HepG2 (cell line): ENCODE measurements at regions not wholly inside any gene's neighbourhood (a gene's known extent, or its start where the extent isn't known, plus 50 kb on each side); places are given as distances from the start of the nearest gene placed in this dataset.

ENCODE experiments used
- ATAC-seq: fragments of 200-7000 bp; cut with Tn5 transposase; 3 replicates; pipeline ENCODE4 v1.9.1; 2020; ENCODE audit warnings: mild to moderate bottlenecking, moderate library complexity
- BruUV-seq: library from RNA; stranded (reverse); fragments of 400-500 nt; replicated peaks from 2 replicates; lab custom pipeline; 2021; lab: Mats Ljungman, UMichigan
- CTCF ChIA-PET: fragments of 300-600 bp; formaldehyde crosslinking; extraction: SDS; loops from one replicate; lab custom pipeline; 2021; ENCODE audit warnings: low total read pairs, inconsistent platforms, low intra/inter-chr PET ratio; lab: Yijun Ruan, JAX
- POLR2A ChIA-PET: fragments of 350-600 bp; sonication (Branson Sonifier 250); formaldehyde crosslinking; loops from one replicate; lab custom pipeline; 2020; ENCODE audit warnings: antibody characterized with exemption, inconsistent platforms; lab: Yijun Ruan, JAX
- DNase-seq: peaks from one replicate; pipeline ENCODE4 v3.0.0-alpha.2; 2015; ENCODE audit warnings: low spot score
- FAIRE-seq: peaks from 3 replicates; lab custom pipeline; 2011; peaks lifted over from hg19 to GRCh38; lab: Jason Lieb, UNC
- H2AFZ ChIP-seq: one replicate; pipeline ENCODE4 v1.6.1; 2011; ENCODE audit warnings: low read length, inconsistent platforms
- H3K27ac ChIP-seq: fragments of 300-600 bp; 3 replicates; pipeline ENCODE4 v1.8.0; 2011; ENCODE audit warnings: mixed run types, mild to moderate bottlenecking, mixed read lengths, low read length, inconsistent platforms; ENCODE audit not compliant: insufficient read depth; ENCODE audit errors: extremely low read length
- H3K27me3 ChIP-seq, 2 experiments: fragments of 200-600 bp in 1 of 2; 2 replicates in 1 of 2; 3 replicates in 1 of 2; pipeline versions ENCODE4 v1.6.0 to v1.8.0; 2011; ENCODE audit warnings: low read length in 2 of 2, mild to moderate bottlenecking in 2 of 2, moderate library complexity in 2 of 2, inconsistent platforms in 1 of 2; ENCODE audit not compliant: insufficient read depth in 2 of 2, control insufficient read depth in 1 of 2
- H3K36me3 ChIP-seq, 2 experiments: fragments of 200-600 bp in 1 of 2; replicated peaks in 1 of 2; 2 replicates in 1 of 2; 3 replicates in 1 of 2; pipeline versions ENCODE4 v1.5.1 to v1.8.0; 2011; ENCODE audit warnings: low read length in 2 of 2, inconsistent platforms in 1 of 2; ENCODE audit not compliant: insufficient read depth in 2 of 2, control insufficient read depth in 1 of 2
- H3K4me1 ChIP-seq: 2 replicates; pipeline ENCODE4 v1.5.1; 2012; ENCODE audit warnings: low read length, inconsistent platforms; ENCODE audit not compliant: insufficient read depth
- H3K4me2 ChIP-seq: 2 replicates; pipeline ENCODE4 v1.6.0; 2011; ENCODE audit warnings: low read depth, low read length, inconsistent platforms
- H3K4me3 ChIP-seq, 3 experiments: fragments of 200-600 bp in 1 of 3; sonication (generic), shearing (Covaris generic) in 1 of 3; replicated peaks in 1 of 3; 2 replicates each; pipeline ENCODE4 v1.5.1; 2011 to 2016; ENCODE audit warnings: low read length in 3 of 3, inconsistent platforms in 2 of 3, low read depth in 2 of 3, mild to moderate bottlenecking in 2 of 3, control low read depth in 1 of 3, mixed read lengths in 1 of 3; ENCODE audit not compliant: insufficient read depth in 1 of 3
- H3K79me2 ChIP-seq: one replicate; pipeline ENCODE4 v1.6.1; 2011; ENCODE audit warnings: low read length, inconsistent platforms; ENCODE audit not compliant: insufficient read depth
- H3K9ac ChIP-seq: 2 replicates; pipeline ENCODE4 v1.6.0; 2011; ENCODE audit warnings: mild to moderate bottlenecking, low read depth, low read length, inconsistent platforms; ENCODE audit not compliant: insufficient read depth
- H3K9me3 ChIP-seq: 2 replicates; pipeline ENCODE4 v1.5.1; 2012; ENCODE audit warnings: mild to moderate bottlenecking, low read length
- H4K20me1 ChIP-seq: 2 replicates; pipeline ENCODE4 v1.6.0; 2011; ENCODE audit warnings: inconsistent platforms, mild to moderate bottlenecking, low read length, moderate library complexity; ENCODE audit not compliant: insufficient read depth
- CBX5 ChIP-seq: sonication (generic); formaldehyde crosslinking; IDR thresholded peaks from 2 replicates; pipeline ENCODE4 v1.4.0; 2020; ENCODE audit warnings: missing genetic modification reagents, borderline replicate concordance
- ETV5 ChIP-seq: IDR thresholded peaks from 2 replicates; pipeline ENCODE4 v1.6.1; 2018; ENCODE audit warnings: missing biosample characterization, missing genetic modification reagents, inconsistent platforms, borderline replicate concordance
- HOMEZ ChIP-seq: IDR thresholded peaks from 2 replicates; pipeline ENCODE4 v1.6.1; 2016; ENCODE audit warnings: low read depth
- MXD4 ChIP-seq: IDR thresholded peaks from 2 replicates; pipeline ENCODE4 v1.6.1; 2016; ENCODE audit warnings: mild to moderate bottlenecking, missing biosample characterization, missing genetic modification reagents
- NAIF1 ChIP-seq: sonication (generic); formaldehyde crosslinking; IDR thresholded peaks from 2 replicates; pipeline ENCODE4 v1.5.0; 2020; ENCODE audit warnings: mild to moderate bottlenecking, missing genetic modification reagents, borderline replicate concordance
- NBN ChIP-seq: fragments of 450-650 bp; conservative IDR thresholded peaks from 2 replicates; pipeline ENCODE4 v1.6.1; 2017
- POGK ChIP-seq: sonication (generic); formaldehyde crosslinking; conservative IDR thresholded peaks from 2 replicates; pipeline ENCODE4 v1.8.0; 2022; ENCODE audit warnings: mild to moderate bottlenecking, moderate library complexity, missing genetic modification reagents
- SALL1 ChIP-seq: sonication (generic); formaldehyde crosslinking; IDR thresholded peaks from 2 replicates; pipeline ENCODE4 v1.8.0; 2022; ENCODE audit warnings: mild to moderate bottlenecking, missing genetic modification reagents
- SMAD1 ChIP-seq: sonication (generic); formaldehyde crosslinking; IDR thresholded peaks from 2 replicates; pipeline ENCODE4 v1.4.0; 2020; ENCODE audit warnings: missing genetic modification reagents, low read depth, mild to moderate bottlenecking, borderline replicate concordance
- SP5 ChIP-seq: IDR thresholded peaks from 2 replicates; pipeline ENCODE4 v1.6.1; 2016; ENCODE audit warnings: low read depth, borderline replicate concordance
- TBP ChIP-seq: sonication (generic); formaldehyde crosslinking; IDR thresholded peaks from 2 replicates; pipeline ENCODE4 v1.5.0; 2020; ENCODE audit warnings: missing genetic modification reagents
- TBX3 ChIP-seq: fragments of 450-650 bp; IDR thresholded peaks from 2 replicates; pipeline ENCODE4 v1.6.1; 2017; ENCODE audit warnings: antibody characterized with exemption, mild to moderate bottlenecking, inconsistent platforms, borderline replicate concordance
- TRAFD1 ChIP-seq: sonication (generic); formaldehyde crosslinking; IDR thresholded peaks from 2 replicates; pipeline ENCODE4 v1.5.1; 2020; ENCODE audit warnings: missing genetic modification reagents, mild to moderate bottlenecking, borderline replicate concordance
- ZBTB7B ChIP-seq: sonication (generic); formaldehyde crosslinking; IDR thresholded peaks from 2 replicates; pipeline ENCODE4 v1.4.0; 2020; ENCODE audit warnings: missing genetic modification reagents
- ZNF280D ChIP-seq: sonication (generic); formaldehyde crosslinking; IDR thresholded peaks from 2 replicates; pipeline ENCODE4 v1.5.1; 2020; ENCODE audit warnings: mild to moderate bottlenecking, missing genetic modification reagents
- ZNF3 ChIP-seq: IDR thresholded peaks from 2 replicates; pipeline ENCODE4 v1.7.0; 2017; ENCODE audit warnings: inconsistent platforms
- ZNF496 ChIP-seq: sonication (generic); formaldehyde crosslinking; IDR thresholded peaks from 2 replicates; pipeline ENCODE4 v1.8.1; 2023; ENCODE audit warnings: mild to moderate bottlenecking, moderate library complexity, missing genetic modification reagents; ENCODE audit not compliant: insufficient replicate concordance
- ZNF816 ChIP-seq: sonication (generic); formaldehyde crosslinking; IDR thresholded peaks from 2 replicates; pipeline ENCODE4 v1.8.0; 2022; ENCODE audit warnings: missing genetic modification reagents, mild to moderate bottlenecking, borderline replicate concordance
- ZSCAN25 ChIP-seq: sonication (generic); formaldehyde crosslinking; IDR thresholded peaks from 2 replicates; pipeline ENCODE4 v1.8.0; 2022; ENCODE audit warnings: mild to moderate bottlenecking, missing genetic modification reagents
- in situ Hi-C: cut with HindIII; loops from 2 replicates; pipeline ENCODE4 v1.10.0; 2017; ENCODE audit warnings: low pct_unique_long_range_greater_than_20kb; ENCODE audit not compliant: extremely low pct_ligation_motif_present
- intact Hi-C: fragments of 100-400 bp; cut with micrococcal nuclease; formaldehyde crosslinking; loops from one replicate; pipeline ENCODE4 v1.10.0; 2022; ENCODE audit not compliant: unreplicated experiment

GRCh38 chr12:76706101-76706500, 57.8 kb upstream of the ZDHHC17 start:
- DNase-seq (no peak), FAIRE-seq (no peak), ATAC-seq (no peak)
- Histone ChIP-seq H3K79me2 (no peaks in the 10 kb centered on the region), H2AFZ (no peak overlapping the region), H3K4me2 (no peak overlapping the region), H4K20me1 (no peaks in the 10 kb centered on the region), H3K27ac (no peak overlapping the region), H3K27me3 (no peaks in the 10 kb centered on the region), H3K4me3 (no peak overlapping the region), H3K36me3 (no peaks in the 10 kb centered on the region), H3K9ac (no peak overlapping the region), H3K4me1 (no peaks in the 10 kb centered on the region), H3K9me3 (no peaks in the 10 kb centered on the region)
- in situ Hi-C loops (no loop called here), intact Hi-C loops (no loop called here)
- no TSS peak for BruUV-seq
- ChIA-PET POLR2A (no interaction called here), CTCF (no interaction called here)
- TF ChIP-seq ZNF496: no peak
- TF ChIP-seq SP5 (CRISPR knock-in tag): no peak
- TF ChIP-seq ETV5 (CRISPR knock-in tag): no peak
- no peak for TF ChIP-seq TBX3
- TF ChIP-seq SALL1 (CRISPR knock-in tag): no peak
- TF ChIP-seq CBX5 (CRISPR knock-in tag): no peak
- TF ChIP-seq MXD4 (CRISPR knock-in tag): no peak
- no peak for TF ChIP-seq SMAD1 (CRISPR knock-in tag)
- no peak for TF ChIP-seq ZSCAN25 (CRISPR knock-in tag)
- TF ChIP-seq ZBTB7B (CRISPR knock-in tag): no peak
- TF ChIP-seq TRAFD1: no peak
- no peak for TF ChIP-seq ZNF816
- no peak for TF ChIP-seq NAIF1 (CRISPR knock-in tag)
- TF ChIP-seq TBP (CRISPR knock-in tag): no peak
- no peak for TF ChIP-seq NBN
- no peak for TF ChIP-seq ZNF280D (CRISPR knock-in tag)
- no peak for TF ChIP-seq ZNF3 (CRISPR knock-in tag)
- TF ChIP-seq HOMEZ (CRISPR knock-in tag): no peak
- TF ChIP-seq POGK: no peak
